SW480 (cell line): ENCODE measurements at regions not wholly inside any gene's neighbourhood (a gene's known extent, or its start where the extent isn't known, plus 50 kb on each side); places are given as distances from the start of the nearest gene placed in this dataset.

Experiments
- DNase-seq: peaks from one replicate; pipeline ENCODE4 v3.0.0-alpha.2; 2016; ENCODE audit warnings: low spot score

DNA sequence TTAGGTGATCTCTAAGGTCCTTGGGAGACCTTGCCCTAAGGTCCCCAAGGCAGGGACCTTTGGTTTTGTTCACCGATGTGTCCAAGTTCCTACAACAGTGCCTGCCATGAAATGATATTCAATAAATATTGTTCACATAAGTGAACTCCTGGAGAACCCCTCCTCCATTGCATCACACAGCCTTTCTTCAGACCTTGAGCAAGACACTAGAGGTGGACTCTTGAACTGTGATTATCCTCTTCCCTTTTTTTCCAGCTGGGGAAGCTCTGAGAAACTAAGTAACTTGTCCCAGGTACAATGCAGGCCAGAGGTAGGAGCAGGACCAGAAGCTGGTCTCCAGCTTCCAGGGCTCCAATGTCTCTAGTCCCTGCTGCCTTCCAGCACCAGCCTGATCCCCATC is 76.6 kb upstream of the LMO1 start:
- no peak for DNase-seq

DNA sequence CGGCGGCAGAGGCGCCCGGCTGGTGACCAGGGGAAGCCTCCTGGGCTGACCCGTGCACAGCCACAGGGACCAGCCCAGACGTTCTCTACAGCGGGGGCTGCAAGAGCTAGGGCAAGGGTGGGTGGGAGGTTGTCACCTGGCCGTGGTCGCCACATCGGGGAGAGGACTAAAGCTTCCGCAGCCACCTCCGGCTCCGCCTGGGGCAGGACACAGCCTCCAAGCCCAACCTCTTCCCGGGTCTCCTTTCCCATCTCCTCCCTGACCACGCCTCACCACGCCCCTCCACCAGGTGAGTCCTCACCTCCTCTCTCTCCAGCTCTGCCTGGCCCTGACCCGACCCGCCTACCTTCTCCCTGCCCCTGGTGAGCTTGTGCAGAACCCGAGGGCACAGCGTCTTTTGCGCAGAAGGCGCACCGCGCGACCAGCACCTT is 75.9 kb upstream of the LMO1 start:
- DNase-seq, result no peak

GRCh38 chr11:8338138-8338537 is 74.5 kb upstream of the LMO1 start:
- peak; percentile 25 for DNase-seq

DNA sequence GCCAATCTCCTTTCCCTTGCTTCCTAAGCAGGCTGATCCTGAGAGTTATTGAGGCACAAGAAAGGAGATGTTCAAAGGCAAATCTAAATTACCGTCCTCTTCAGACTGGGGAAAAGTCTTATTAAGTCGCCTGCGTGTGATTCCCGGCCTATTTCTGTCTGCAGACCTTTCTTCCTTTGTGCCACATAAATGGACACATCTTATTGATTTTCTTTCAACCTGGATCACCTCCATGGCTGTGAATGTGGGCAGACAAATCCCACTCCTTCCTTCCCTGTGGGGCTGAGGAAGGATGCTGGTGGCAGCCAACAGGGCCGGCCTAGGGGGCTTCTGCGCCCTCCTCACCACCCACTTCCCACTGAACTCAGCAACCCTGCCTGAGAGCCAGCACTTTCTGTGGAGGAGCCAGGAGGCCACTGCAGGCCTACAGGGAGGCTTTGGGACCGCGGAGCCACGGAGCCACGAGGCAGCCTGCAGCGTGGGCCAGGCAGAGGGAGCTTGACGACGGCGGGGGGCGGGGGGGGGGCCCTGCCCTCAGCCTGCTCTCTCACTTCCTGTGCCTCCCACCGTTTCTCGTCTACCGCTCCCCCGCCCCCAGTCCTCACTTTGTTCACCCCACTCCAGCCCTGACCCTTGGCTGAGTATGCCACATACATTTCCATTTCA is 73.6 kb upstream of the LMO1 start:
- no peak for DNase-seq

DNA sequence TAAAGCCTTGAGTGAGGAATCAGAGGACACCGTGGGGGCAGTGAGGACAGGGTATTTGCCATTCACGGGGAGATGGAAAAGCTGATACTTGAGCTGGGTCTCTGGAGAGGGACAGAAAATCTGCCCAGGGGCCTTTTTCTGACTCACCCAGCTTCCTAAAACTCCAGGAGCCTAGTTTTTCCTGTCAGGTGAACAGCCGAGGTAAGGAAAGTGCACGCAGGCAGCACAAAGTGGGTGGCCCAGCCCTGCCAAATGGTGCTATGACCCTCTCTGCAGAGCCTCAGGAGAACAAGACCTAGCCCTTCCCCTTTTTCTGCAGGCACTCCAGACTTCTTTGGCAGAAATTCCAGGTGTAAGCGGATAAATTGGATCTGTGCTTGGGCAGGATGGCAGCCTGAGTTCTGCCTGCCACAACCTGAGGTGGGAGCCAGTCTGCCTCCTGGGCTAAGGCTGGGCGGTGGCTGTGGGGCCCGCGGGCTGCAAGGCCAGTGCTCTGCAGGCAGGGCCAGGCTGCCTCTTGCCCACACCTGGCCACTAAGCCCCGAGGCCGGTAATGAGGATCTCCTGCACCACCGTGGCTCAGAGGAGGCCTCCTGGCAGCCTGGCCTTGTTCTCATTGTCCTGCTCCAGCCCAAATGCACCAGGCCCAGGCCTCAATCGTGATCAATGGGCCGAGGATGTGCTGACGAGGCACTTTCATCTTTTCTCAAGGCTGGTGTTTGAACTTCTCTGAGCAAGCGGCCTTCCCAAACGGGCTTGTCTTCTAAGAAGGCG is 72.9 kb upstream of the LMO1 start:
- DNase-seq, result no peak

DNA sequence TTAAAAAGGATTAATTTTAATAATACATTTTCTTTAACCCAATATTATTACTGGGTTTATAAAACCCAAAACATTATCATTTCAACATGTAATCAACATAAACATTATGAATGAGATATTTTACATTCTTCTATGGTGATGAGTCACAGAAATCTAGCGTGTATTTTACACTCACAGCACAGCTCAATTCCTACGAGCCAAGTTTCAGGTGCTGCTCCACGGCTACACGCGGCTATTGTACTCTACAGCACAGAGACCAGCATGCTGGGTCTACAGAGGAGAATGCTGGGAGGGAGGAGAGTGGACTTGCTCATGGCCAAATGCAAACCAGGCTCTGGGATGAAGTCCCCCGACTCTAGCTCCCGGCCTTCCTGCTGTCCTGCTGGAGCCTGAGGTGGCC is 72.0 kb upstream of the LMO1 start:
- no peak for DNase-seq

- DNase-seq, result no peak
Measured at GRCh38 chr11:8335186-8335585, 71.5 kb upstream of the LMO1 start.

GRCh38 chr11:8333811-8334401 is 70.2 kb upstream of the LMO1 start:
- peak; percentile 77 for DNase-seq

- DNase-seq, result no peak
Measured at GRCh38 chr11:8333376-8333775, 69.7 kb upstream of the LMO1 start.

DNA sequence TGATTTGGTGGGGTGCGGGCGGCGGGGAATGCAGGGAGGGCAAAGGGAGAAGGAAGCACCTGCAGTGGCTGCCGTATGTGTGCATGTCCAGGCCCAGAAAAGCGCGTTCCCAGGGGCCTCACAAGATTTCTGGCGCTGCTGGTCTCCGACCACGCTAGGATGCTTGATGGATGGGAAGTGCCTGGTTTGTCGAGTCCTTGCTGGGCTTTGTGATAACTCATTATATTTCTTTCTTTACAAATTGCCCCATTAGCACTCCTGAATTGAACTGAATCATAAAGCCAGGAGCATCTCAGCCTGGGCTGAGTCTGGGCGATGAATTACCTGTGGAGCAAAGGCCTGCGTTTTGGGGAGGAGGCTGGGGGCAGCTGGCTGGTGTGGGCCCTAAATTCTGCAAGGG is 69.2 kb upstream of the LMO1 start:
- no peak for DNase-seq

DNA sequence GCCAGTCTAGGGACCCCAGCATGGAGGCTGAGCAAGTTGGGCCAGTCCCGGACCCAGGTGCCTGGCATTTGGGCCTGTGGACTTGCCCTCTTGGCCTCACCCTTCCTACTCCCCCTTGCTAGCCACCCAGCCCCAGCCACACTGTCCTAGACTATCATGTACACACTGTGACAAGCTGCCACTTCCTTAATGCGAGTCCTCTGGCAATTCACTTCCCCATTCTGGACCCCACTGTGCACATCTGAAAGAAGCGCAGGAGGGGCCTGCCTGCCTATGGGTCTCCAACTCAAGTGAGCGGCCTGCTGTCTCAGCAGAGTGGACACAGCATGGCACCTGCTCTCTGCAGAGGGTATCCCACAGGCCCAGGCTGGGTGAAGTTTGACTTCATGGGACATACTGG is 68.5 kb upstream of the LMO1 start:
- DNase-seq, result no peak

DNA sequence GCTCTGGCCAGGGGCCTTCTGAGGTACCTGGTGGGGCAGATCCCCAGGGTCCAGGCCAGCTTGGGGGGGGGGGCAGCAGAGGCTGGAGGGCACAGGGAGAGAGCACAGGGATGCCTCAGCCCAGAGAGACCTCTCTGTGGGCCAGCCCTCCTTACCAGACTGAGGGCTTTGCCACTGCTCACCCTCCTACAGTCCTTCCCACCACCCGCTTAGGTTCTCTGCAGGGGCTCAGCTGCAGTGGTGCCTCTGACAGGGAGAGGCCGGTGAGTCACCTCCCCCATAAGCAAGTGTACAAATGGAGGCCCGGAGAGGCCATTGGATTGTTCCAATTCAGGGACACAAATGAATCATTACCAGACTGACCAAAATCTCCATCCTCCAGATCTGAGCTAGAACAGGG is 68.1 kb upstream of the LMO1 start:
- no peak for DNase-seq

GRCh38 chr11:8330896-8331295 is 67.2 kb upstream of the LMO1 start:
- DNase-seq, result no peak

DNA sequence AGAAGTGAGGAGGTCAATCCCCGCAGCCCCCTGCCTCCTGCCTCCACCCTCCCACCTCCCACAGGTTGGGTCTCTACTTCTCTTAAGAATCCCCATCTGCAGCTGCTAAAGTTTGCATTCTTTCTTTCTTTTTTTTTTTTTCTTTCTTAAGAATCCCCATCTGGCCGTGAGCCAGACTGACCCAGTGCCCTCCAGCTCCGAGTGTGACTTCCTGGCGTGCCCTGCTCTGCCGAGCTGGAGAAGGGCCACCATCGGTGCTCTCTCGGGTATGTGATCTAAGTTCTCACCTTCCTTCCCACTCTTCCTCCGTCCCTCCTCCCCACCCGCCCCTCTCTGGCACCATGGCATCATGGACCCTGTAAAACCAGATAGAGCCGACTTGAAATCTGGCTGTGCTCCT is 66.7 kb upstream of the LMO1 start:
- DNase-seq, result no peak

- DNase-seq, result no peak
Measured at GRCh38 chr11:8329847-8330361, 66.2 kb upstream of the LMO1 start.

- no peak for DNase-seq
Measured at GRCh38 chr11:8329336-8329735, 65.7 kb upstream of the LMO1 start.

GRCh38 chr11:8328848-8329330 is 65.2 kb upstream of the LMO1 start:
- peak; percentile 95 for DNase-seq

GRCh38 chr11:8328231-8328794 is 64.6 kb upstream of the LMO1 start:
- no peak for DNase-seq

DNA sequence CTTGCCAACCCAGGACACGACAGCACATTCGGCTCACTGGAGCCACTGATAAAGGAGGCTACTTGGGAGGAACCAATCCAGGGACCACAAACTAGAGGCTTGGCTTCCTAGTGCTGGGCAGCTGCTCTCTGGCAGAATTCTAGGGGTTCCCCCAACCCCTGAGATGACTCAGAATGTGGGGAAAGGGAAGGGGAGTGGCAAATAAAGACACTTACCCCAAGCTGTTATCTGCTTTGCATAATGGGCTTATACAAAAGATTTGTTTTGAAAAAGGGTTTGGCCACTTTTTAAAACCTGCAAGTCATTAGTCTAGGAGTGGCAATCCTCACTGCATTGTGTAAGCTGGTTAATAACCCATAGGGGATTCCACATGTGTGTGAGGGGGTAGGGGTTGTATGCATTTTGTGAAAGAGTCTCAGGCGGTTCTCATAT is 64.1 kb upstream of the LMO1 start:
- no peak for DNase-seq

GRCh38 chr11:8326337-8326736 is 62.7 kb upstream of the LMO1 start:
- DNase-seq, result no peak

DNA sequence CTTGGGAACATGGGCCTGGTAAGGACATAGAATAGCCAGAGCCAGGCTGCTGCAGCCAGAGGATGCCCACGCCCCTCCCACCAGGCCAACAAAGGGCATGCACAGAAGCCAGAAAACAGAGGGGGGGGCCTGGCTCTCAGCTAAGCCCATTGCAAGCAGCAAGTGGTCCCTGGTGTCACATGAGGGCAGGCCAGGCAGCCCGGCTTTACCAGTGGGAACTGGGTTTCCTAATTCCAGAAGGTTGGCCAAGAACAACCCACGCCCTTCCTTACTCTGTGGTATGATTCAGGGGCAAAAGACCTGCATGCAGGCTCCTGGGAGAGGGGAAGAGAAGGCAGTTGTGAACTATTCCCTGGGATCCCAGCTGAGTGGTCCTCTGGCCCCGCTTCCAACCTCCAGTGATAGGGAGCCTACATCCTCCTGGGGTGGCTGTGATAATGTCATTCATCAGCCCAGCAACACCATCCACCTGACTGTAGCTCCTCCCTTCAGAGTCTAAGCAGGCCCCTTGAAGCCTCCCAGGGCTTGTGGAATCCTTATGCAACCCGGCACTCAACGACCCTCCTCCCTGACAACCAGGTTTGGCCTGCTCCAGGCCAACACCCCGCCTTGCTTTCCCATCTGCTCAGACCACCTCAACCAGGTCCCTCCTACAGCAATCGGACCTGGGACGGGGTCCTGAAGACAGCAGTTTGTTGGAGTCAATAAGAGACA is 62.1 kb upstream of the LMO1 start:
- no peak for DNase-seq
